ENCODE measurements at regions not wholly inside any gene's neighbourhood (a gene's known extent, or its start where the extent isn't known, plus 50 kb on each side); places are given as distances from the start of the nearest gene placed in this dataset.

GRCh38 chr1:81071969-81072753 is 728.6 kb upstream of the ADGRL2 start:
- Histone ChIP-seq H3K27ac (ENCODE audit: low read length) (no peak overlapping the region), H3K9ac (ENCODE audit: low read depth, low read length) (no peak overlapping the region), H3K4me3 (ENCODE audit: low read length) (no peak overlapping the region), H3K27me3 (ENCODE audit: insufficient read depth, low read length) (no peaks in the 10 kb centered on the region), H3K9me3 (ENCODE audit: insufficient read depth, low read depth, low read length) (no peaks in the 10 kb centered on the region), H3K4me1 (ENCODE audit: insufficient read depth, low read length) (peaks cover 11% of the 10 kb centered on the region; the same call in 1 of the 2 replicates), H3K36me3 (ENCODE audit: insufficient read depth, low read depth, low read length) (no peaks in the 10 kb centered on the region)

GRCh38 chr1:81071072-81071858 is 729.5 kb upstream of the ADGRL2 start:
- Histone ChIP-seq H3K36me3 (ENCODE audit: insufficient read depth, low read depth, low read length) (no peaks in the 10 kb centered on the region), H3K27ac (ENCODE audit: low read length) (no peak overlapping the region), H3K9me3 (ENCODE audit: insufficient read depth, low read depth, low read length) (no peaks in the 10 kb centered on the region), H3K27me3 (ENCODE audit: insufficient read depth, low read length) (no peaks in the 10 kb centered on the region), H3K4me3 (ENCODE audit: low read length) (no peak overlapping the region), H3K9ac (ENCODE audit: low read depth, low read length) (no peak overlapping the region), H3K4me1 (ENCODE audit: insufficient read depth, low read length) (peaks cover 11% of the 10 kb centered on the region; the same call in 1 of the 2 replicates)

DNA sequence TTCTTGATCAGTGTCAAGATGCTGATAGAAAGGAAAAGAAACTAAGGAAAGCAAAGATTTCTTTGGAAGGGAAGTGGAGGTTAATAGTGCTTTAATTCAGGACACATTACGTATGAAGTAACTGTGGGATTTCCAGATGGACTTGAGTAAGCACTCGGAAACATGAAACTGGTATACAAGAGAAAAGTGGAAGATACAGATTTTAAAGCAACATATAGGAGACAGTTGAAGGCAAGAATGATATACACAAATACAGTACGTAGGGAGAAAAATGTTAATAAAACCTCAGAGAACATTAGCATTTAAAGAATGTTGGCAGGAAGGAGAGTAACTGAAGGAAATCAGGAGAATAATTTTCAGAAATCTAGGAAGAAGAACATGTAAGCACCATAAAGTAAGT is 730.9 kb upstream of the ADGRL2 start:
- Histone ChIP-seq H3K27me3 (ENCODE audit: insufficient read depth, low read length) (no peaks in the 10 kb centered on the region), H3K9ac (ENCODE audit: low read depth, low read length) (no peak overlapping the region), H3K4me3 (ENCODE audit: low read length) (no peak overlapping the region), H3K4me1 (ENCODE audit: insufficient read depth, low read length) (peaks cover 11% of the 10 kb centered on the region; the same call in 1 of the 2 replicates), H3K27ac (ENCODE audit: low read length) (no peak overlapping the region), H3K9me3 (ENCODE audit: insufficient read depth, low read depth, low read length) (no peaks in the 10 kb centered on the region), H3K36me3 (ENCODE audit: insufficient read depth, low read depth, low read length) (no peaks in the 10 kb centered on the region)

DNA sequence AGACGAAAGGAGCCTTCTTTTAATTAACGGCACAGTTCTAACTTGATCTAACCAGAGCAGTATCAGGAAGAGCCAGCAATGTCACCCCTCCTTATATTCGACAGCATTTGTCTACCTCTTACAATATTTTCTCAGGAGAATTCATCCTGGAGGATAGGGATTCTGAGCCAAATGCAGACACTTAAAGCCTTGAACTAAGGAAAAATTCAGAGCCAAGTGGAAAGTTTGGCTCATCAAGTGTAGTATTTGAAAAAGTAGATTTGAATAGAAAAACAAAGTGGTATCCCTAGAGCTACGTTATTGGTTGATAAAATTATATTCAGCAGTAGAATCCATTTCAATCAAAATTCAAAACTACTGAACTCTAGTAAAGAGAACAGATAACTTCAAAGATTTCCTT is 732.0 kb upstream of the ADGRL2 start:
- no peak overlapping the region for H3K27ac ChIP-seq (ENCODE audit: low read length)
- H3K36me3 ChIP-seq (ENCODE audit: insufficient read depth, low read depth, low read length) = no peaks in the 10 kb centered on the region
- H3K9me3 ChIP-seq (ENCODE audit: insufficient read depth, low read depth, low read length) = no peaks in the 10 kb centered on the region
- H3K27me3 ChIP-seq (ENCODE audit: insufficient read depth, low read length) = no peaks in the 10 kb centered on the region
- peaks cover 11% of the 10 kb centered on the region; the same call in 1 of the 2 replicates for H3K4me1 ChIP-seq (ENCODE audit: insufficient read depth, low read length)
- H3K4me3 ChIP-seq (ENCODE audit: low read length) = no peak overlapping the region
- no peak overlapping the region for H3K9ac ChIP-seq (ENCODE audit: low read depth, low read length)

GRCh38 chr1:81053826-81054225 is 746.9 kb upstream of the ADGRL2 start:
- Histone ChIP-seq H3K4me3 (ENCODE audit: low read length) (no peak overlapping the region), H3K36me3 (ENCODE audit: insufficient read depth, low read depth, low read length) (no peaks in the 10 kb centered on the region), H3K4me1 (ENCODE audit: insufficient read depth, low read length) (no peaks in the 10 kb centered on the region), H3K27ac (ENCODE audit: low read length) (no peak overlapping the region), H3K9ac (ENCODE audit: low read depth, low read length) (no peak overlapping the region), H3K27me3 (ENCODE audit: insufficient read depth, low read length) (no peaks in the 10 kb centered on the region), H3K9me3 (ENCODE audit: insufficient read depth, low read depth, low read length) (no peaks in the 10 kb centered on the region)

DNA sequence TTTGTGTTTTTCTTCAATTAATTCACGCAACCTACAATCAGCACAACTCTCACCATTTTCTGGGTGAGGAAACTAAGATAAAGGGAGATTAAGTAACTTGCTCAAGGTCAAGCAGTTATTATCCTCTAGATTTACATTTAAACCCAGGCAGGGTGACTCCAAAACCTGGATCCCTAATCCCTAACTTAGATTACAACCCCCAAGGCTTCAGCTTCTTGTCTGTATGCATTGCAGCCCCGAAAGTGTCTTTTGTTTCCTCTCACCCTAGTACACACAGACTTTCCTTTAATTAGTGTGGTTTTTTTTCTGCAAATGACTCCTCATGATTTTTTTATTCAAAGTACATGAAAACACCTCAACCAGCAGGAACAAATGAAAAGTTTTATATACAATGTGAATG is 748.6 kb upstream of the ADGRL2 start:
- H3K9me3 ChIP-seq (ENCODE audit: insufficient read depth, low read depth, low read length) = no peaks in the 10 kb centered on the region
- H3K4me1 ChIP-seq (ENCODE audit: insufficient read depth, low read length) = no peaks in the 10 kb centered on the region
- no peak overlapping the region for H3K4me3 ChIP-seq (ENCODE audit: low read length)
- no peaks in the 10 kb centered on the region for H3K36me3 ChIP-seq (ENCODE audit: insufficient read depth, low read depth, low read length)
- no peaks in the 10 kb centered on the region for H3K27me3 ChIP-seq (ENCODE audit: insufficient read depth, low read length)
- no peak overlapping the region for H3K27ac ChIP-seq (ENCODE audit: low read length)
- no peak overlapping the region for H3K9ac ChIP-seq (ENCODE audit: low read depth, low read length)

GRCh38 chr1:81050390-81050789 is 750.3 kb upstream of the ADGRL2 start:
- Histone ChIP-seq H3K9me3 (ENCODE audit: insufficient read depth, low read depth, low read length) (no peaks in the 10 kb centered on the region), H3K27ac (ENCODE audit: low read length) (no peak overlapping the region), H3K4me1 (ENCODE audit: insufficient read depth, low read length) (no peaks in the 10 kb centered on the region), H3K9ac (ENCODE audit: low read depth, low read length) (no peak overlapping the region), H3K4me3 (ENCODE audit: low read length) (no peak overlapping the region), H3K27me3 (ENCODE audit: insufficient read depth, low read length) (no peaks in the 10 kb centered on the region), H3K36me3 (ENCODE audit: insufficient read depth, low read depth, low read length) (no peaks in the 10 kb centered on the region)

GRCh38 chr1:81044708-81045107 is 756.0 kb upstream of the ADGRL2 start:
- no peak overlapping the region for H3K4me3 ChIP-seq (ENCODE audit: low read length)
- no peak overlapping the region for H3K9ac ChIP-seq (ENCODE audit: low read depth, low read length)
- peaks cover 5% of the 10 kb centered on the region; the same call in 1 of the 2 replicates for H3K4me1 ChIP-seq (ENCODE audit: insufficient read depth, low read length)
- no peaks in the 10 kb centered on the region for H3K36me3 ChIP-seq (ENCODE audit: insufficient read depth, low read depth, low read length)
- H3K27me3 ChIP-seq (ENCODE audit: insufficient read depth, low read length) = no peaks in the 10 kb centered on the region
- H3K9me3 ChIP-seq (ENCODE audit: insufficient read depth, low read depth, low read length) = no peaks in the 10 kb centered on the region
- no peak overlapping the region for H3K27ac ChIP-seq (ENCODE audit: low read length)

DNA sequence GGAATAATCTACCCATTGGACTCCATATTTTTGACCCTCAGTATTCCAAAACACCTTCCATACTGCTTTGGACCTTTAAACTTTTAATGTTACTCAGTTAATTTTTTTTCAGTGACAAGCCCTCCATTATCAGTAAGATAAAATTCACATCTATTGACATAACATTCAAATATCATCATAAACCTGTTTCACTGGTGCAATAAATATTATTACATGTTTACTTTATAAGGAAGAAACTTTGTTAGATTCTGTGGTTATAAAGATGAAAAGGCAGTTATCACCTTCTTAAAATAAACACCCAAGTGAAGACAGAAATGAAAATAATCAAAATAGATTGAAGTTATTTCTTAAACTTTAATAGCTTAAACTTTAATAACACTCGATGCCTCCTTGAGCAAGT is 758.5 kb upstream of the ADGRL2 start:
- Histone ChIP-seq H3K4me1 (ENCODE audit: insufficient read depth, low read length) (peaks cover 5% of the 10 kb centered on the region; the same call in 1 of the 2 replicates), H3K4me3 (ENCODE audit: low read length) (no peak overlapping the region), H3K9ac (ENCODE audit: low read depth, low read length) (no peak overlapping the region), H3K36me3 (ENCODE audit: insufficient read depth, low read depth, low read length) (no peaks in the 10 kb centered on the region), H3K9me3 (ENCODE audit: insufficient read depth, low read depth, low read length) (no peaks in the 10 kb centered on the region), H3K27me3 (ENCODE audit: insufficient read depth, low read length) (no peaks in the 10 kb centered on the region), H3K27ac (ENCODE audit: low read length) (no peak overlapping the region)

DNA sequence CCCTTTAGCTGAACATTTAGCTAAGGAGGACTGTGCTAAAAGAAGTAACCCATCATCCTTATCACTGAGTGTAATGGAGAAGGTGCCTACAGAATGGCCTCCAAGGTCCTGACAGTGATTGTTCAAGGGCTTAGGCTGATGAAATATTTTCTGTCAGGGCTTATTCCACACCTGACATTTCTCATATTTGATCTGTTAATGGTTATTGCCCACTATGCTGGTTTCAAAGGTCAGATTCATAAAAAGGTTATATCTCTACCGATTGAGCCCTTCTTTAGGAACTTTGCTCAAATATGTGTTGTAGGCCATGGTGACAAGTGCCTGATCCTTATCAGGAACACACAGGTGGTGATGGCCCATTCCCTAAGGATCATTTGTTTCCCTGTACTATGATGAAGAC is 766.4 kb upstream of the ADGRL2 start:
- Histone ChIP-seq H3K4me3 (ENCODE audit: low read length) (no peak overlapping the region), H3K9ac (ENCODE audit: low read depth, low read length) (no peak overlapping the region), H3K27ac (ENCODE audit: low read length) (no peak overlapping the region)

GRCh38 chr1:81032973-81033425 is 767.7 kb upstream of the ADGRL2 start:
- Histone ChIP-seq H3K27ac (ENCODE audit: low read length) (no peak overlapping the region), H3K9ac (ENCODE audit: low read depth, low read length) (no peak overlapping the region)

More for the DNA sequence above, 766.4 kb upstream of the ADGRL2 start:
- Histone ChIP-seq H3K27me3 (ENCODE audit: insufficient read depth, low read length) (no peaks in the 10 kb centered on the region), H3K9me3 (ENCODE audit: insufficient read depth, low read depth, low read length) (no peaks in the 10 kb centered on the region), H3K4me1 (ENCODE audit: insufficient read depth, low read length) (no peaks in the 10 kb centered on the region), H3K36me3 (ENCODE audit: insufficient read depth, low read depth, low read length) (no peaks in the 10 kb centered on the region)

GRCh38 chr1:81032374-81032773 is 768.4 kb upstream of the ADGRL2 start:
- Histone ChIP-seq H3K36me3 (ENCODE audit: insufficient read depth, low read depth, low read length) (no peaks in the 10 kb centered on the region), H3K4me1 (ENCODE audit: insufficient read depth, low read length) (no peaks in the 10 kb centered on the region), H3K9me3 (ENCODE audit: insufficient read depth, low read depth, low read length) (no peaks in the 10 kb centered on the region), H3K9ac (ENCODE audit: low read depth, low read length) (no peak overlapping the region), H3K27ac (ENCODE audit: low read length) (no peak overlapping the region), H3K27me3 (ENCODE audit: insufficient read depth, low read length) (no peaks in the 10 kb centered on the region), H3K4me3 (ENCODE audit: low read length) (no peak overlapping the region)

More at GRCh38 chr1:81032973-81033425, 767.7 kb upstream of the ADGRL2 start:
- H3K9me3 ChIP-seq (ENCODE audit: insufficient read depth, low read depth, low read length) = no peaks in the 10 kb centered on the region
- no peaks in the 10 kb centered on the region for H3K4me1 ChIP-seq (ENCODE audit: insufficient read depth, low read length)
- H3K36me3 ChIP-seq (ENCODE audit: insufficient read depth, low read depth, low read length) = no peaks in the 10 kb centered on the region
- H3K4me3 ChIP-seq (ENCODE audit: low read length) = no peak overlapping the region
- H3K27me3 ChIP-seq (ENCODE audit: insufficient read depth, low read length) = no peaks in the 10 kb centered on the region

All from iPS-20b (cell line).